HG03097 (cell line): ENCODE measurements at regions not wholly inside any gene's neighbourhood (a gene's known extent, or its start where the extent isn't known, plus 50 kb on each side); places are given as distances from the start of the nearest gene placed in this dataset.
A peak's percentile ranks its signal among the peaks of the same experiment; 100 is the strongest.

Experiments used
- ATAC-seq: cut with Tn5 transposase; IDR thresholded peaks from one replicate; pipeline ENCODE4 v1.9.1; 2021; ENCODE audit not compliant: unreplicated experiment, low FRiP score

GRCh38 chr6:121967631-121968030 lies 431.8 kb upstream of the HSF2 start:
- ATAC-seq = no peak

- ATAC-seq = no peak
Measured at GRCh38 chr6:121971931-121972335, 427.5 kb upstream of the HSF2 start.

- no peak for ATAC-seq
Measured at GRCh38 chr6:121984956-121985355, 414.5 kb upstream of the HSF2 start.

- no peak for ATAC-seq
Measured at GRCh38 chr6:121993362-121993761, 406.1 kb upstream of the HSF2 start.

GRCh38 chr6:121994919-121995318 lies 404.5 kb upstream of the HSF2 start:
- ATAC-seq = no peak

DNA sequence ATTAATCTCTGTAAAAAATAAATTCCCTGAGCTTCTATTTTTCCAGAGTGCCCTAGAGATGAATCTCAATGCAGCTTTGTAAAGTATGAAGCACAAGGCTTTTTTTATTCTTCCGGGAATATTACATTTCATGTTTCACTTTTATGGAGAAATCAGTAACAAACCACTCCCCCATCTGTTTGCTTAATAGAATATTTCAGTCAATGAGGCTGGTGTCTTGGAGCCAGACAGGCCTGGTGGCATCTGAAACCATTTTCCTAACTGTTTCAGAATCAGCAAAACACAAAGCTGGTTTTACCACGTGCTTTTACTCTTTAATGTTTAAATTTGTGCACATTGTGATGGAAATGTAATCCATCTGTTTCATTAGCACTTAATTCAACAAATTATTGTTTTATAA lies 400.8 kb upstream of the HSF2 start:
- no peak for ATAC-seq

GRCh38 chr6:121999456-122000065 lies 399.9 kb upstream of the HSF2 start:
- no peak for ATAC-seq

- no peak for ATAC-seq
Measured at GRCh38 chr6:122005661-122006060, 393.8 kb upstream of the HSF2 start.

DNA sequence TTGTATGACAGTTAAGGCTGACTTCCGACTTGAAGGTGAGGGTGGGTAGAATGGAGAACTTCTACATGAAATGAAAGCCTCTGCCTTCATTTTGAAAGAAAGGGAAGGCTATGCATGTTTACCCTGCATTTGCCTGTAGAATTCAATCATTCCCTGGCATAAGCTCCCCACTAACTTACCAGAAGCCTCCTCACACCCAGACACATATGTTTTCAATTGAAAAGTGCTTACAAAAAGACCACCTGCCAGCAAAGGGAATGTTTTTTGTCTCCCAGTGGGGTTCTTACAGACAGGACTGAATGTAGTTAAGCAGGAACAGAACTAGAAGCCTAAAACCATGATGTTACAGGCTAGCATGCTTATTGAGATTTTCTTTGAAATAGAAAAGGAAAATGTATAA lies 392.1 kb upstream of the HSF2 start:
- no peak for ATAC-seq

- no peak for ATAC-seq
Measured at GRCh38 chr6:122008101-122008999, 391.1 kb upstream of the HSF2 start.

DNA sequence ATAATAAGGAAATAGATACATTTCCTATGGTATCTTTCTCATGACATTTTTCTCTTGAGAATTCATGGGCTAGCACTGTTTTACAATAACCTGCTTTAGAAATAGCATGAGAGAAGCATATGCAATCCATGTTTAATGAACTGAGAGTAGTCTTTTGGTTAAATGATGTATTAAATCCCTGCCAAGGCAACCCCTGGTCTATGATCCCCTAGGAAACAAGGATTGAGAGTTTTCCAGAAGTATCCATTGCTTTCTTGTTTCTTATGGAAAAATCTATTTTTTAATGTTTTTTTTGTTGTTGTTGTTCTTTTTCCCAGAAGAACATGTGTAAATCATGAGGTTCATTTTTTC lies 390.5 kb upstream of the HSF2 start:
- ATAC-seq = no peak

DNA sequence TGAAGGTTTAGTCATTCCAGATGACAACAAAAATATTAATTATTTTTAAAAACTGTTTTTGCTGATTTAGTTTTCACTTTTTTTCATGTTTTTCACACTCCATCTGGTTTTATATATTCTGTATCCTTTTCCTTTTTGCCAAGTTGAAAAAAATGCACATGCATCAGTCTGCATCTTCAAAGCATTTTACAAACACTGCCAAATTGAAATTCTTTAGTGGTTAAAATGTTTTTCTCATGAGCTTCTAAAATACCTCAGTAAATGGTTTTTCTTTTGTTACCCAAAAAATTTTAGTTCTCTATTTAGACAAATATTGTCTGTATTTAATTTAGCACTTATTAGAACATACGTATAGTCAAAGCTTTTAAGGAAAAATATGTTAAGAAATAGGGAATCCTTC lies 386.9 kb upstream of the HSF2 start:
- no peak for ATAC-seq

DNA sequence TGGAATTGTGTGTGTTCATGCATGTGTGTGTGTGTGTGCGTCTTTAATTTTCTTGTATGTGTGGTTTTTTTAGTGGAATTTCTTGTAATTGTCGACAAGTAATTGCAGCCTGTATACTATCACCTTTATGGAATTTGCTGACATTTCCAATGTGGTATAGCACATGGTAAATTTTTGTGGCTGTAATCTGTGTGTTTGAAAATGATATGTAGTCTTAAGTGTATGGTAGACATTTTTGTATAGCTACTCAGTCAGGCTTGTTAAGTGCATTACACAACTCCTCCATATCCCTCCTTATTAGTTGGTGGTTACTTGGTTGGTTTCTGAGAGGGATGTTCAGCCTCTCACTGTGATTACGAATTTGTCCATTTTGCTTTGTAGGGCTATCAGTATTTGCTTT lies 384.5 kb upstream of the HSF2 start:
- ATAC-seq = no peak

- peak; percentile 98 for ATAC-seq
Measured at GRCh38 chr6:122020588-122021264, 378.7 kb upstream of the HSF2 start.

DNA sequence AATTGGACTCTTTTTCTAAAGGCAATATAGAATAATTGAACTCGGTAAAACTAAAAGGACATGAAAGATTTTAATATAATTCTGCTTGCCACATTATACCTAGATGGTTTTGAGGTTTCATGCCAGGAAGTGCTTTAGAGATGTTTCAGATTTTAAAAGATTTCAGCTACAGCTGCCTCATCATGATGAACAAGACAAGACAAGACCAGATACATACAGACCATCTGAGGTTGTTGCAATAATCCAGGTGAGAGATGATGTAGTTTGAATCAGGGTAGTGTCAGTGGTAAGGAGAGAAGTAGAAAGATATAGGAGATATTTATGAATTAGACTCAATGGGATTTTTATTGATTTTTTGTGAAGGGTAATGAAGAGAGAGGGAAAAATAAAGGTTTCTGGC lies 374.3 kb upstream of the HSF2 start:
- no peak for ATAC-seq

DNA sequence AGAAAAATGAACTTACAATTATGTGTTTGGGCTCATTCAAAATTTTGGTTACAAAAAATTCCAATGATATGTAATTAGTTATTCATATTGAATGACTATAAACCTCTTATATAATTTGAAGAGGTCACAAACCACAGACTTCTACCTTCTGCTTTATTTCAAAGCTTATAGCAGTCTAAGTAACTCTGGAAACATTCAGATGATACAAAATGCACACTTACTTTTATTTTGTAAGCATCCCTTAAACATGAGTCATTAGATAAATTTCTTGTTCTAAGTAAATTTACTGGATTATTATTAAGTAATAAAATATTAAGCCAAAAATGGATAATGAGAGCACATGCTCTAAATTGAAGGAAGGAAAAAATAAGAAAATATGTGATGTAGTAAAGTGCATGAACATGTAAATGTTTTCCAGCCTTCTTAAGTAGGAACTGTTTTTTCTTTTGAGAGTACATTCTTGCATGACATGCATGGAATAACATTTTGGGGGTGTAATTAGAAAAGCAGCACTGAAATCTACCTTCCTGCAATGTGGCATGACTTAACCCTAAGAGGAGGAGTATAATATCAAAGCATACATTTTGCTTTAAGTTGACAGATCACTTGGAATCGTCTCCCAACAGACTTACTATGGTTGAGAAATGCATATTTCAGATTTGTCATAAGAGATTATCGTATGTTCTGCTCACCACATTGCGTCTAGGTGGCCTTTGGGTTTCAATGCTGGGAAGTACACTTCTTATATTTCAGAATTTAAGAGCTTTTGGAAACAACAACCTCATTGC lies 372.7 kb upstream of the HSF2 start:
- no peak for ATAC-seq

GRCh38 chr6:122028933-122029522 lies 370.4 kb upstream of the HSF2 start:
- ATAC-seq = no peak

GRCh38 chr6:122033564-122034181 lies 365.8 kb upstream of the HSF2 start:
- ATAC-seq = peak; percentile 89

- no peak for ATAC-seq
Measured at GRCh38 chr6:122035173-122035572, 364.3 kb upstream of the HSF2 start.

DNA sequence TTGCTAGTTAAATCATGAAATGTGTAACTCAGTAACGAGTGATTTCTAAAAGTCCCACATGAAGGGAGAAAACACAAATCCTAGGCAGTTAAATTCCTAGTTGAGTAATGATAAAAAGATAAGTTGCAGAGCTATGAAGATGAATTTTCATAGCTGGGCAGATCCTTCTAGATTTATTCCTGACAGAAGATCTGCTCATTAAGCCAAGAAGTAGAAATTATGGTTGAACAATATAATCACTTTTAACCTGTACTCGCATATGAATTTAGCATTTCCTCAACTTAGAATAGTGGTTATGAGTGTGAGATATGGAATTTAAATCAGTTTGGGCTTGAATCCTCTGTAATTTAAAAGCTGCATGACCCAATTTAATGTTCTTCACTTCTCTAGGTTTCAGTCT lies 359.2 kb upstream of the HSF2 start:
- no peak for ATAC-seq
